ENCODE measurements at regions not wholly inside any gene's neighbourhood (a gene's known extent, or its start where the extent isn't known, plus 50 kb on each side); places are given as distances from the start of the nearest gene placed in this dataset.

GRCh38 chr3:11718637-11719405 is 75.1 kb upstream of the VGLL4 start:
- Histone ChIP-seq H3K4me1 (peaks cover 11% of the 10 kb centered on the region), H3K27me3 (ENCODE audit: insufficient read depth in 3 of 3, low read length in 2 of 3) (no peaks in the 10 kb centered on the region), H3K27ac (peak overlapping the region; percentile 86), H3K36me3 (ENCODE audit: insufficient read depth in 1 of 2, low read depth in 1 of 2) (no peaks in the 10 kb centered on the region), H3K9me3 (no peaks in the 10 kb centered on the region), H3K4me3 (peak overlapping the region; percentile 90)
- ATAC-seq (peak; percentile 36 to 56 (median 46)), DNase-seq (peak in 1 of 2 donors; percentile 35)
- TF ChIP-seq CTCF (IDR thresholded peaks at IDR 0.05): no peak
- WGBS, 3 donors: 0 to 1% (median 0%) methylated on average over 27 to 44 of the region's 44 CpGs
- intact Hi-C loops (cut with DNase I): no loop called here

GRCh38 chr3:11717768-11718636 is 74.3 kb upstream of the VGLL4 start:
- WGBS, 3 donors: 11 to 16% (median 13%) methylated on average over 9 of the region's 9 CpGs
- Histone ChIP-seq H3K27ac (peak overlapping the region; percentile 86), H3K4me3 (peak overlapping the region; percentile 90), H3K9me3 (no peaks in the 10 kb centered on the region), H3K27me3 (ENCODE audit: insufficient read depth in 3 of 3, low read length in 2 of 3) (no peaks in the 10 kb centered on the region), H3K36me3 (ENCODE audit: insufficient read depth in 1 of 2, low read depth in 1 of 2) (no peaks in the 10 kb centered on the region), H3K4me1 (peaks cover 11% of the 10 kb centered on the region)
- no peak for ATAC-seq
- intact Hi-C loops (cut with DNase I): no loop called here
- no peak for TF ChIP-seq CTCF (IDR thresholded peaks at IDR 0.05)
- DNase-seq: no peak

- Histone ChIP-seq H3K27me3 (ENCODE audit: insufficient read depth in 3 of 3, low read length in 2 of 3) (no peaks in the 10 kb centered on the region), H3K27ac (peak overlapping the region; percentile 86), H3K36me3 (ENCODE audit: insufficient read depth in 1 of 2, low read depth in 1 of 2) (no peaks in the 10 kb centered on the region), H3K9me3 (no peaks in the 10 kb centered on the region), H3K4me1 (peaks cover 11% of the 10 kb centered on the region), H3K4me3 (peak overlapping the region; percentile 90)
- ATAC-seq (no peak), DNase-seq (no peak)
- WGBS, 3 donors: 64 to 67% (median 66%) methylated on average over 6 of the region's 6 CpGs
- intact Hi-C loops (cut with DNase I): no loop called here
- TF ChIP-seq CTCF (IDR thresholded peaks at IDR 0.05): no peak
Observed at GRCh38 chr3:11717301-11717700, 73.6 kb upstream of the VGLL4 start.

GRCh38 chr3:11716573-11717290 is 73.0 kb upstream of the VGLL4 start:
- Histone ChIP-seq H3K4me1 (peaks cover 11% of the 10 kb centered on the region), H3K27me3 (ENCODE audit: insufficient read depth in 3 of 3, low read length in 2 of 3) (no peaks in the 10 kb centered on the region), H3K36me3 (ENCODE audit: insufficient read depth in 1 of 2, low read depth in 1 of 2) (no peaks in the 10 kb centered on the region), H3K9me3 (no peaks in the 10 kb centered on the region), H3K4me3 (no peak overlapping the region), H3K27ac (peak overlapping the region; percentile 86)
- 70 to 86% (median 74%) methylated on average over 6 of the region's 6 CpGs for WGBS, 3 donors
- intact Hi-C loops (cut with DNase I): loop anchor here in 1 of 2 donors (1.0 kb wide), 1 partner anchor 24 kb away; no protein-coding TSS in a partner anchor
- ATAC-seq (no peak), DNase-seq (no peak)
- TF ChIP-seq CTCF (IDR thresholded peaks at IDR 0.05): no peak

All from psoas muscle (tissue), 7 donors.